Tibial nerve (tissue), 4 donors: ENCODE measurements at regions not wholly inside any gene's neighbourhood (a gene's known extent, or its start where the extent isn't known, plus 50 kb on each side); places are given as distances from the start of the nearest gene placed in this dataset.
"Not testable (repeated sequence)": the region's sequence is repeated elsewhere in the genome, so short reads cannot be mapped to it uniquely, and the experiment has no call there.

Source experiments
- CTCF ChIP-seq, 5 experiments: fragments of 200-600 bp in 3 of 5; fragments of 450-650 bp in 2 of 5; sonication (generic) in 3 of 5; IDR thresholded peaks; one replicate each; pipeline ENCODE4 v1.5.1; 2016 to 2019; ENCODE audit warnings: antibody characterized with exemption in 5 of 5, mild to moderate bottlenecking in 3 of 5, moderate library complexity in 2 of 5
- EP300 ChIP-seq, 2 donors: sonication (generic); formaldehyde crosslinking; IDR thresholded peaks; one replicate each; pipeline ENCODE4 v1.6.1; 2017; ENCODE audit warnings: antibody characterized with exemption in 2 of 2, mild to moderate bottlenecking in 1 of 2
- POLR2A ChIP-seq, 2 donors: fragments of 450-650 bp; IDR thresholded peaks; one replicate each; pipeline ENCODE4 v1.6.1; 2017; ENCODE audit warnings: antibody characterized with exemption in 2 of 2, mild to moderate bottlenecking in 2 of 2, moderate library complexity in 2 of 2

GRCh38 chr10:25844716-25845115 lies 89.3 kb upstream of the MYO3A start:
- TF ChIP-seq POLR2A, CTCF, EP300 (IDR thresholded peaks at IDR 0.05): not testable (repeated sequence)
